ENCODE measurements at regions not wholly inside any gene's neighbourhood (a gene's known extent, or its start where the extent isn't known, plus 50 kb on each side); places are given as distances from the start of the nearest gene placed in this dataset.

GRCh38 chr1:38242506-38242905 lies 195.9 kb upstream of the POU3F1 start:
- ATAC-seq = no peak
- H3K36me3 Mint-ChIP-seq (ENCODE audit: low read depth) = no peaks in the 10 kb centered on the region
- ChIA-PET POLR2A (no interaction called here), CTCF (no interaction called here)
- no peak for DNase-seq
- H3K27ac Mint-ChIP-seq = no peak overlapping the region
- H3K4me3 Mint-ChIP-seq = no peak overlapping the region
- H3K27me3 Mint-ChIP-seq (ENCODE audit: low read depth) = peaks cover 5% of the 10 kb centered on the region
- no peaks in the 10 kb centered on the region for H3K4me1 Mint-ChIP-seq (ENCODE audit: low read depth)
- no peaks in the 10 kb centered on the region for H3K9me3 Mint-ChIP-seq (ENCODE audit: insufficient read depth)

- H3K9me3 Mint-ChIP-seq (ENCODE audit: insufficient read depth) = no peaks in the 10 kb centered on the region
- H3K36me3 Mint-ChIP-seq (ENCODE audit: low read depth) = no peaks in the 10 kb centered on the region
- no peaks in the 10 kb centered on the region for H3K27me3 Mint-ChIP-seq (ENCODE audit: low read depth)
- ATAC-seq (no peak), DNase-seq (no peak)
- POLR2A ChIA-PET = no interaction called here
- H3K4me3 Mint-ChIP-seq = no peak overlapping the region
- CTCF ChIA-PET = no interaction called here
- no peaks in the 10 kb centered on the region for H3K4me1 Mint-ChIP-seq (ENCODE audit: low read depth)
- no peak overlapping the region for H3K27ac Mint-ChIP-seq
Observed at GRCh38 chr1:38241594-38242334, 195.2 kb upstream of the POU3F1 start.

- no peak overlapping the region for H3K4me3 Mint-ChIP-seq
- ATAC-seq = no peak
- H3K4me1 Mint-ChIP-seq (ENCODE audit: low read depth) = no peaks in the 10 kb centered on the region
- CTCF ChIA-PET = no interaction called here
- H3K27me3 Mint-ChIP-seq (ENCODE audit: low read depth) = no peaks in the 10 kb centered on the region
- POLR2A ChIA-PET = no interaction called here
- H3K36me3 Mint-ChIP-seq (ENCODE audit: low read depth) = no peaks in the 10 kb centered on the region
- DNase-seq = no peak
- no peak overlapping the region for H3K27ac Mint-ChIP-seq
- no peaks in the 10 kb centered on the region for H3K9me3 Mint-ChIP-seq (ENCODE audit: insufficient read depth)
Observed at GRCh38 chr1:38240618-38241017, 194.0 kb upstream of the POU3F1 start.

- no peak overlapping the region for H3K27ac Mint-ChIP-seq
- ChIA-PET POLR2A (no interaction called here), CTCF (no interaction called here)
- no peak for DNase-seq
- H3K36me3 Mint-ChIP-seq (ENCODE audit: low read depth) = no peaks in the 10 kb centered on the region
- no peaks in the 10 kb centered on the region for H3K27me3 Mint-ChIP-seq (ENCODE audit: low read depth)
- H3K9me3 Mint-ChIP-seq (ENCODE audit: insufficient read depth) = no peaks in the 10 kb centered on the region
- ATAC-seq = no peak
- H3K4me1 Mint-ChIP-seq (ENCODE audit: low read depth) = no peaks in the 10 kb centered on the region
- no peak overlapping the region for H3K4me3 Mint-ChIP-seq
Observed at GRCh38 chr1:38239258-38239835, 192.8 kb upstream of the POU3F1 start.

- ChIA-PET POLR2A (no interaction called here), CTCF (no interaction called here)
- no peaks in the 10 kb centered on the region for H3K9me3 Mint-ChIP-seq (ENCODE audit: insufficient read depth)
- no peak overlapping the region for H3K27ac Mint-ChIP-seq
- DNase-seq (no peak), ATAC-seq (no peak)
- no peaks in the 10 kb centered on the region for H3K36me3 Mint-ChIP-seq (ENCODE audit: low read depth)
- no peaks in the 10 kb centered on the region for H3K27me3 Mint-ChIP-seq (ENCODE audit: low read depth)
- H3K4me3 Mint-ChIP-seq = no peak overlapping the region
- H3K4me1 Mint-ChIP-seq (ENCODE audit: low read depth) = no peaks in the 10 kb centered on the region
Observed at GRCh38 chr1:38238294-38238693, 191.7 kb upstream of the POU3F1 start.

GRCh38 chr1:38235705-38236104 lies 189.1 kb upstream of the POU3F1 start:
- no peaks in the 10 kb centered on the region for H3K4me1 Mint-ChIP-seq (ENCODE audit: low read depth)
- ATAC-seq (no peak), DNase-seq (no peak)
- no peak overlapping the region for H3K4me3 Mint-ChIP-seq
- peaks cover 3% of the 10 kb centered on the region for H3K27me3 Mint-ChIP-seq (ENCODE audit: low read depth)
- no peaks in the 10 kb centered on the region for H3K9me3 Mint-ChIP-seq (ENCODE audit: insufficient read depth)
- no peaks in the 10 kb centered on the region for H3K36me3 Mint-ChIP-seq (ENCODE audit: low read depth)
- ChIA-PET POLR2A (no interaction called here), CTCF (no interaction called here)
- no peak overlapping the region for H3K27ac Mint-ChIP-seq

GRCh38 chr1:38231941-38232340 lies 185.3 kb upstream of the POU3F1 start:
- ChIA-PET CTCF (no interaction called here), POLR2A (no interaction called here)
- DNase-seq (no peak), ATAC-seq (no peak)
- H3K36me3 Mint-ChIP-seq (ENCODE audit: low read depth) = no peaks in the 10 kb centered on the region
- H3K27ac Mint-ChIP-seq = no peak overlapping the region
- H3K4me1 Mint-ChIP-seq (ENCODE audit: low read depth) = no peaks in the 10 kb centered on the region
- H3K27me3 Mint-ChIP-seq (ENCODE audit: low read depth) = peaks cover 8% of the 10 kb centered on the region
- H3K4me3 Mint-ChIP-seq = no peak overlapping the region
- H3K9me3 Mint-ChIP-seq (ENCODE audit: insufficient read depth) = no peaks in the 10 kb centered on the region

GRCh38 chr1:38228718-38229117 lies 182.1 kb upstream of the POU3F1 start:
- Mint-ChIP-seq H3K36me3 (ENCODE audit: low read depth) (no peaks in the 10 kb centered on the region), H3K27me3 (ENCODE audit: low read depth) (peaks cover 8% of the 10 kb centered on the region), H3K4me3 (no peak overlapping the region), H3K27ac (no peak overlapping the region), H3K4me1 (ENCODE audit: low read depth) (no peaks in the 10 kb centered on the region), H3K9me3 (ENCODE audit: insufficient read depth) (no peaks in the 10 kb centered on the region)
- POLR2A ChIA-PET = no interaction called here
- CTCF ChIA-PET = no interaction called here
- DNase-seq = no peak
- ATAC-seq = no peak

- H3K9me3 Mint-ChIP-seq (ENCODE audit: insufficient read depth) = no peaks in the 10 kb centered on the region
- no peaks in the 10 kb centered on the region for H3K4me1 Mint-ChIP-seq (ENCODE audit: low read depth)
- no peak for ATAC-seq
- DNase-seq = no peak
- H3K36me3 Mint-ChIP-seq (ENCODE audit: low read depth) = no peaks in the 10 kb centered on the region
- H3K27me3 Mint-ChIP-seq (ENCODE audit: low read depth) = peaks cover 5% of the 10 kb centered on the region
- no peak overlapping the region for H3K27ac Mint-ChIP-seq
- CTCF ChIA-PET = no interaction called here
- no peak overlapping the region for H3K4me3 Mint-ChIP-seq
- POLR2A ChIA-PET = no interaction called here
Observed at GRCh38 chr1:38225745-38226144, 179.2 kb upstream of the POU3F1 start.

- Mint-ChIP-seq H3K36me3 (ENCODE audit: low read depth) (no peaks in the 10 kb centered on the region), H3K4me1 (ENCODE audit: low read depth) (no peaks in the 10 kb centered on the region), H3K9me3 (ENCODE audit: insufficient read depth) (no peaks in the 10 kb centered on the region), H3K27ac (no peak overlapping the region), H3K27me3 (ENCODE audit: low read depth) (peaks cover 15% of the 10 kb centered on the region), H3K4me3 (no peak overlapping the region)
- ChIA-PET POLR2A (no interaction called here), CTCF (no interaction called here)
- DNase-seq (no peak), ATAC-seq (no peak)
Observed at GRCh38 chr1:38223391-38223790, 176.8 kb upstream of the POU3F1 start.

- H3K9me3 Mint-ChIP-seq (ENCODE audit: insufficient read depth) = no peaks in the 10 kb centered on the region
- H3K27me3 Mint-ChIP-seq (ENCODE audit: low read depth) = peaks cover 13% of the 10 kb centered on the region
- ATAC-seq = no peak
- H3K36me3 Mint-ChIP-seq (ENCODE audit: low read depth) = no peaks in the 10 kb centered on the region
- no peak overlapping the region for H3K4me3 Mint-ChIP-seq
- H3K4me1 Mint-ChIP-seq (ENCODE audit: low read depth) = no peaks in the 10 kb centered on the region
- no peak for DNase-seq
- ChIA-PET CTCF (no interaction called here), POLR2A (no interaction called here)
- H3K27ac Mint-ChIP-seq = no peak overlapping the region
Observed at GRCh38 chr1:38222891-38223290, 176.3 kb upstream of the POU3F1 start.

GRCh38 chr1:38221006-38221649 lies 174.5 kb upstream of the POU3F1 start:
- DNase-seq = no peak
- Mint-ChIP-seq H3K27ac (no peak overlapping the region), H3K4me1 (ENCODE audit: low read depth) (no peaks in the 10 kb centered on the region), H3K27me3 (ENCODE audit: low read depth) (peaks cover 9% of the 10 kb centered on the region), H3K36me3 (ENCODE audit: low read depth) (no peaks in the 10 kb centered on the region), H3K9me3 (ENCODE audit: insufficient read depth) (no peaks in the 10 kb centered on the region), H3K4me3 (no peak overlapping the region)
- POLR2A ChIA-PET = no interaction called here
- ATAC-seq = no peak
- CTCF ChIA-PET = no interaction called here

- Mint-ChIP-seq H3K27ac (no peak overlapping the region), H3K27me3 (ENCODE audit: low read depth) (peaks cover 29% of the 10 kb centered on the region), H3K4me3 (no peak overlapping the region), H3K36me3 (ENCODE audit: low read depth) (no peaks in the 10 kb centered on the region), H3K4me1 (ENCODE audit: low read depth) (peaks cover 6% of the 10 kb centered on the region), H3K9me3 (ENCODE audit: insufficient read depth) (no peaks in the 10 kb centered on the region)
- ATAC-seq (no peak), DNase-seq (no peak)
- POLR2A ChIA-PET = no interaction called here
- CTCF ChIA-PET = interaction anchor here (1.5 kb wide), 1 partner anchor 10 kb away, joined by 3 read pairs; no protein-coding TSS in a partner anchor
Observed at GRCh38 chr1:38217316-38217715, 170.7 kb upstream of the POU3F1 start.
